GM23338 (cell line): ENCODE measurements at regions not wholly inside any gene's neighbourhood (a gene's known extent, or its start where the extent isn't known, plus 50 kb on each side); places are given as distances from the start of the nearest gene placed in this dataset.

ENCODE experiments used
- ATAC-seq: fragments of 200-7000 bp; cut with Tn5 transposase; 3 replicates; pipeline ENCODE4 v1.9.1; 2020
- DNase-seq: peaks from one replicate; pipeline ENCODE4 v3.0.0-alpha.2; 2015; ENCODE audit warnings: low spot score
- H2AFZ ChIP-seq: fragments of 200-600 bp; sonication (generic); 2 replicates; pipeline ENCODE4 v1.8.0; 2016; ENCODE audit warnings: antibody characterized with exemption, mild to moderate bottlenecking, moderate library complexity
- H3F3A ChIP-seq: fragments of 200-600 bp; sonication (generic); replicated peaks from 2 replicates; pipeline ENCODE4 v1.8.0; 2017; ENCODE audit warnings: antibody characterized with exemption, mixed run types, low read depth
- H3K27ac ChIP-seq: fragments of 200-600 bp; sonication (generic); 2 replicates; pipeline ENCODE4 v1.6.1; 2016; ENCODE audit warnings: low read depth
- H3K27me3 ChIP-seq: fragments of 200-600 bp; sonication (generic); 2 replicates; pipeline ENCODE4 v1.8.0; 2016; ENCODE audit warnings: mild to moderate bottlenecking, mixed run types, moderate library complexity; ENCODE audit not compliant: insufficient read depth
- H3K36me3 ChIP-seq: fragments of 200-600 bp; sonication (generic); 2 replicates; pipeline ENCODE4 v1.8.0; 2016; ENCODE audit warnings: mild to moderate bottlenecking; ENCODE audit not compliant: insufficient read depth
- H3K4me1 ChIP-seq: fragments of 200-600 bp; sonication (generic); 2 replicates; pipeline ENCODE4 v1.8.0; 2016; ENCODE audit warnings: mild to moderate bottlenecking, moderate library complexity; ENCODE audit not compliant: insufficient read depth
- H3K4me2 ChIP-seq: fragments of 200-600 bp; sonication (generic); 2 replicates; pipeline ENCODE4 v1.7.1; 2017; ENCODE audit warnings: mixed run types
- H3K4me3 ChIP-seq: fragments of 200-600 bp; sonication (generic); 2 replicates; pipeline ENCODE4 v1.6.1; 2016; ENCODE audit warnings: mixed run types
- H3K79me2 ChIP-seq: fragments of 200-600 bp; sonication (generic); replicated peaks from 2 replicates; pipeline ENCODE4 v1.8.0; 2017; ENCODE audit warnings: mild to moderate bottlenecking; ENCODE audit not compliant: insufficient read depth
- H3K9me2 ChIP-seq: fragments of 200-600 bp; sonication (generic); 2 replicates; pipeline ENCODE4 v1.8.0; 2017; ENCODE audit not compliant: insufficient read depth
- H4K20me1 ChIP-seq: fragments of 200-600 bp; sonication (generic); replicated peaks from 2 replicates; pipeline ENCODE4 v1.8.0; 2017; ENCODE audit warnings: mild to moderate bottlenecking; ENCODE audit not compliant: insufficient read depth
- H3K27ac Mint-ChIP-seq: 2 replicates; pipeline ENCODE4 v1.8.0; 2020; ENCODE audit warnings: inconsistent platforms, mild to moderate bottlenecking, moderate library complexity, mixed read lengths
- H3K27me3 Mint-ChIP-seq: 3 replicates; pipeline ENCODE4 v1.8.0; 2022; ENCODE audit warnings: low read depth, mild to moderate bottlenecking, moderate library complexity, mixed read lengths, inconsistent platforms; ENCODE audit not compliant: insufficient read depth, poor library complexity
- H3K36me3 Mint-ChIP-seq: 3 replicates; pipeline ENCODE4 v1.8.0; 2021; ENCODE audit warnings: low read depth, mild to moderate bottlenecking, inconsistent platforms, moderate library complexity, mixed read lengths
- H3K4me1 Mint-ChIP-seq: 3 replicates; pipeline ENCODE4 v1.8.0; 2020; ENCODE audit warnings: mild to moderate bottlenecking, inconsistent platforms, mixed read lengths
- H3K4me3 Mint-ChIP-seq: 3 replicates; pipeline ENCODE4 v1.8.0; 2021; ENCODE audit warnings: moderate library complexity, mild to moderate bottlenecking, inconsistent platforms, mixed read lengths
- H3K9me3 Mint-ChIP-seq: 3 replicates; pipeline ENCODE4 v1.8.0; 2020; ENCODE audit warnings: moderate library complexity, mild to moderate bottlenecking, inconsistent platforms, mixed read lengths
- CREB1 ChIP-seq: fragments of 250-450 bp; sonication (Bioruptor Pico); IDR thresholded peaks from 2 replicates; pipeline ENCODE4 v1.5.0; 2020; ENCODE audit warnings: low read depth, mild to moderate bottlenecking, moderate library complexity
- EZH2 ChIP-seq: fragments of 200-600 bp; sonication (generic); IDR thresholded peaks from one replicate; pipeline ENCODE4 v1.8.0; 2017; ENCODE audit warnings: antibody characterized with exemption, mild to moderate bottlenecking, low read depth; ENCODE audit not compliant: unreplicated experiment
- EZH2phosphoT487 ChIP-seq: fragments of 200-600 bp; sonication (generic); IDR thresholded peaks from one replicate; pipeline ENCODE4 v1.8.1; 2018; ENCODE audit warnings: antibody characterized with exemption; ENCODE audit not compliant: unreplicated experiment
- JUNB ChIP-seq: IDR thresholded peaks from one replicate; pipeline ENCODE4 v1.6.1; 2016; ENCODE audit warnings: antibody characterized with exemption; ENCODE audit not compliant: unreplicated experiment
- NANOG ChIP-seq: IDR thresholded peaks from 2 replicates; pipeline ENCODE4 v1.6.1; 2016; ENCODE audit warnings: antibody characterized with exemption, borderline replicate concordance
- POLR2AphosphoS5 ChIP-seq: IDR thresholded peaks from 2 replicates; pipeline ENCODE4 v1.6.1; 2016; ENCODE audit warnings: antibody characterized with exemption, low read depth
- STAT1 ChIP-seq: IDR thresholded peaks from one replicate; pipeline ENCODE4 v1.6.1; 2016; ENCODE audit warnings: antibody characterized with exemption; ENCODE audit not compliant: unreplicated experiment
- ZNF114 ChIP-seq: fragments of 250-450 bp; sonication (Bioruptor Pico); IDR thresholded peaks from 2 replicates; pipeline ENCODE4 v1.5.0; 2020; ENCODE audit warnings: mild to moderate bottlenecking, moderate library complexity
- ZNF331 ChIP-seq: fragments of 250-450 bp; sonication (Bioruptor Pico); IDR thresholded peaks from 2 replicates; pipeline ENCODE4 v1.5.0; 2020; ENCODE audit warnings: low read depth, mild to moderate bottlenecking, moderate library complexity
- TF ChIP-seq, protein P1 (sequence below): fragments of 250-450 bp; sonication (Bioruptor Pico); IDR thresholded peaks from 2 replicates; pipeline ENCODE4 v1.5.0; 2020; ENCODE audit warnings: mild to moderate bottlenecking, moderate library complexity
- TF ChIP-seq, protein P2 (sequence below), 2 experiments: fragments of 200-600 bp in 1 of 2; sonication (generic) in 1 of 2; conservative IDR thresholded peaks; 2 replicates each; pipeline versions ENCODE4 v1.5.1 to v1.6.1; 2016 to 2017; ENCODE audit warnings: antibody characterized with exemption in 2 of 2, low read depth in 2 of 2, mild to moderate bottlenecking in 2 of 2, moderate library complexity in 1 of 2
- TF ChIP-seq, protein P3 (sequence below): IDR thresholded peaks from one replicate; pipeline ENCODE4 v1.6.1; 2018; ENCODE audit warnings: antibody characterized with exemption; ENCODE audit not compliant: unreplicated experiment
- TF ChIP-seq, protein P4 (sequence below): IDR thresholded peaks from 2 replicates; pipeline ENCODE4 v1.6.1; 2016; ENCODE audit warnings: antibody characterized with exemption

DNA sequence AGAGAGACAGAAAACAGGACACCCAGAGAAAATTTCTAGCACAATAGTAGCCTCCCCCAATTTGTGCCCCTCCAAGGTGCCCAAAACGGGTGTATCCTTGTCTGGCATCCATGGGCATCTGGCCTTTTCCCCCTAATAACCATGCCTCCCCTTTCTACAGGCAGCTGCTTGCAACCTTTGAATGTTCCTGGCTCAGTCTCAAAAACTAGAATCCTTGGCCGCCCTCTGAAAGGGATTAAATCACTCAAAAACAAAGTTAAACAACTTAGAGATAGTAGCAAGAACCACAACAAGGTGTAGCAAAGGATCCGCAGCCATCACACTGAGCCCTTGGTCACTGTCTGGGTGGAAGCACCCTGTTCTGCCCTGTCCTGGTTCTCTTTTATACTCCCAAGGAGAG, 105.6 kb downstream of the MN1 start:
- H3K9me3 Mint-ChIP-seq, result peaks cover 5% of the 10 kb centered on the region; the same call in 2 of the 3 replicates
- H3K4me3 Mint-ChIP-seq, result no peak overlapping the region
- H3K27ac Mint-ChIP-seq, result no peak overlapping the region
- peaks cover 4% of the 10 kb centered on the region for H3K27me3 Mint-ChIP-seq
- H3K4me2 ChIP-seq, result no peak overlapping the region
- no peaks in the 10 kb centered on the region for H3K27me3 ChIP-seq
- no peak overlapping the region for H2AFZ ChIP-seq
- H3K27ac ChIP-seq, result no peak overlapping the region
- peaks cover 3% of the 10 kb centered on the region; the same call in 1 of the 3 replicates for H3K4me1 Mint-ChIP-seq
- no peaks in the 10 kb centered on the region for H3K9me2 ChIP-seq
- H3K4me1 ChIP-seq, result no peaks in the 10 kb centered on the region
- peaks cover 3% of the 10 kb centered on the region for H3K36me3 ChIP-seq
- no peak for ATAC-seq
- H3F3A ChIP-seq, result no peaks in the 10 kb centered on the region
- TF ChIP-seq, protein P1, sequence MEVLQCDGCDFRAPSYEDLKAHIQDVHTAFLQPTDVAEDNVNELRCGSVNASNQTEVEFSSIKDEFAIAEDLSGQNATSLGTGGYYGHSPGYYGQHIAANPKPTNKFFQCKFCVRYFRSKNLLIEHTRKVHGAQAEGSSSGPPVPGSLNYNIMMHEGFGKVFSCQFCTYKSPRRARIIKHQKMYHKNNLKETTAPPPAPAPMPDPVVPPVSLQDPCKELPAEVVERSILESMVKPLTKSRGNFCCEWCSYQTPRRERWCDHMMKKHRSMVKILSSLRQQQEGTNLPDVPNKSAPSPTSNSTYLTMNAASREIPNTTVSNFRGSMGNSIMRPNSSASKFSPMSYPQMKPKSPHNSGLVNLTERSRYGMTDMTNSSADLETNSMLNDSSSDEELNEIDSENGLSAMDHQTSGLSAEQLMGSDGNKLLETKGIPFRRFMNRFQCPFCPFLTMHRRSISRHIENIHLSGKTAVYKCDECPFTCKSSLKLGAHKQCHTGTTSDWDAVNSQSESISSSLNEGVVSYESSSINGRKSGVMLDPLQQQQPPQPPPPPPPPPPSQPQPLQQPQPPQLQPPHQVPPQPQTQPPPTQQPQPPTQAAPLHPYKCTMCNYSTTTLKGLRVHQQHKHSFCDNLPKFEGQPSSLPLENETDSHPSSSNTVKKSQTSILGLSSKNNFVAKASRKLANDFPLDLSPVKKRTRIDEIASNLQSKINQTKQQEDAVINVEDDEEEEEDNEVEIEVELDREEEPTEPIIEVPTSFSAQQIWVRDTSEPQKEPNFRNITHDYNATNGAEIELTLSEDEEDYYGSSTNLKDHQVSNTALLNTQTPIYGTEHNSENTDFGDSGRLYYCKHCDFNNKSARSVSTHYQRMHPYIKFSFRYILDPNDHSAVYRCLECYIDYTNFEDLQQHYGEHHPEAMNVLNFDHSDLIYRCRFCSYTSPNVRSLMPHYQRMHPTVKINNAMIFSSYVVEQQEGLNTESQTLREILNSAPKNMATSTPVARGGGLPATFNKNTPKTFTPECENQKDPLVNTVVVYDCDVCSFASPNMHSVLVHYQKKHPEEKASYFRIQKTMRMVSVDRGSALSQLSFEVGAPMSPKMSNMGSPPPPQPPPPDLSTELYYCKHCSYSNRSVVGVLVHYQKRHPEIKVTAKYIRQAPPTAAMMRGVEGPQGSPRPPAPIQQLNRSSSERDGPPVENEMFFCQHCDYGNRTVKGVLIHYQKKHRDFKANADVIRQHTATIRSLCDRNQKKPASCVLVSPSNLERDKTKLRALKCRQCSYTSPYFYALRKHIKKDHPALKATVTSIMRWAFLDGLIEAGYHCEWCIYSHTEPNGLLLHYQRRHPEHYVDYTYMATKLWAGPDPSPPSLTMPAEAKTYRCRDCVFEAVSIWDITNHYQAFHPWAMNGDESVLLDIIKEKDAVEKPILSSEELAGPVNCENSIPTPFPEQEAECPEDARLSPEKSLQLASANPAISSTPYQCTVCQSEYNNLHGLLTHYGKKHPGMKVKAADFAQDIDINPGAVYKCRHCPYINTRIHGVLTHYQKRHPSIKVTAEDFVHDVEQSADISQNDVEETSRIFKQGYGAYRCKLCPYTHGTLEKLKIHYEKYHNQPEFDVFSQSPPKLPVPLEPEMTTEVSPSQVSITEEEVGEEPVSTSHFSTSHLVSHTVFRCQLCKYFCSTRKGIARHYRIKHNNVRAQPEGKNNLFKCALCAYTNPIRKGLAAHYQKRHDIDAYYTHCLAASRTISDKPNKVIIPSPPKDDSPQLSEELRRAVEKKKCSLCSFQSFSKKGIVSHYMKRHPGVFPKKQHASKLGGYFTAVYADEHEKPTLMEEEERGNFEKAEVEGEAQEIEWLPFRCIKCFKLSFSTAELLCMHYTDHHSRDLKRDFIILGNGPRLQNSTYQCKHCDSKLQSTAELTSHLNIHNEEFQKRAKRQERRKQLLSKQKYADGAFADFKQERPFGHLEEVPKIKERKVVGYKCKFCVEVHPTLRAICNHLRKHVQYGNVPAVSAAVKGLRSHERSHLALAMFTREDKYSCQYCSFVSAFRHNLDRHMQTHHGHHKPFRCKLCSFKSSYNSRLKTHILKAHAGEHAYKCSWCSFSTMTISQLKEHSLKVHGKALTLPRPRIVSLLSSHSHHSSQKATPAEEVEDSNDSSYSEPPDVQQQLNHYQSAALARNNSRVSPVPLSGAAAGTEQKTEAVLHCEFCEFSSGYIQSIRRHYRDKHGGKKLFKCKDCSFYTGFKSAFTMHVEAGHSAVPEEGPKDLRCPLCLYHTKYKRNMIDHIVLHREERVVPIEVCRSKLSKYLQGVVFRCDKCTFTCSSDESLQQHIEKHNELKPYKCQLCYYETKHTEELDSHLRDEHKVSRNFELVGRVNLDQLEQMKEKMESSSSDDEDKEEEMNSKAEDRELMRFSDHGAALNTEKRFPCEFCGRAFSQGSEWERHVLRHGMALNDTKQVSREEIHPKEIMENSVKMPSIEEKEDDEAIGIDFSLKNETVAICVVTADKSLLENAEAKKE (CRISPR knock-in tag), result no peak
- TF ChIP-seq EZH2 (no peak), NANOG (no peak), ZNF331 (CRISPR knock-in tag) (no peak), STAT1 (no peak), JUNB (no peak), ZNF114 (CRISPR knock-in tag) (no peak), POLR2AphosphoS5 (no peak), CREB1 (CRISPR knock-in tag) (no peak), EZH2phosphoT487 (no peak)
- TF ChIP-seq, protein P2, sequence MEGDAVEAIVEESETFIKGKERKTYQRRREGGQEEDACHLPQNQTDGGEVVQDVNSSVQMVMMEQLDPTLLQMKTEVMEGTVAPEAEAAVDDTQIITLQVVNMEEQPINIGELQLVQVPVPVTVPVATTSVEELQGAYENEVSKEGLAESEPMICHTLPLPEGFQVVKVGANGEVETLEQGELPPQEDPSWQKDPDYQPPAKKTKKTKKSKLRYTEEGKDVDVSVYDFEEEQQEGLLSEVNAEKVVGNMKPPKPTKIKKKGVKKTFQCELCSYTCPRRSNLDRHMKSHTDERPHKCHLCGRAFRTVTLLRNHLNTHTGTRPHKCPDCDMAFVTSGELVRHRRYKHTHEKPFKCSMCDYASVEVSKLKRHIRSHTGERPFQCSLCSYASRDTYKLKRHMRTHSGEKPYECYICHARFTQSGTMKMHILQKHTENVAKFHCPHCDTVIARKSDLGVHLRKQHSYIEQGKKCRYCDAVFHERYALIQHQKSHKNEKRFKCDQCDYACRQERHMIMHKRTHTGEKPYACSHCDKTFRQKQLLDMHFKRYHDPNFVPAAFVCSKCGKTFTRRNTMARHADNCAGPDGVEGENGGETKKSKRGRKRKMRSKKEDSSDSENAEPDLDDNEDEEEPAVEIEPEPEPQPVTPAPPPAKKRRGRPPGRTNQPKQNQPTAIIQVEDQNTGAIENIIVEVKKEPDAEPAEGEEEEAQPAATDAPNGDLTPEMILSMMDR (conservative IDR thresholded peaks at IDR 0.05; ENCODE audit: low read depth in 2 of 2), result no peak
- TF ChIP-seq, protein P3, sequence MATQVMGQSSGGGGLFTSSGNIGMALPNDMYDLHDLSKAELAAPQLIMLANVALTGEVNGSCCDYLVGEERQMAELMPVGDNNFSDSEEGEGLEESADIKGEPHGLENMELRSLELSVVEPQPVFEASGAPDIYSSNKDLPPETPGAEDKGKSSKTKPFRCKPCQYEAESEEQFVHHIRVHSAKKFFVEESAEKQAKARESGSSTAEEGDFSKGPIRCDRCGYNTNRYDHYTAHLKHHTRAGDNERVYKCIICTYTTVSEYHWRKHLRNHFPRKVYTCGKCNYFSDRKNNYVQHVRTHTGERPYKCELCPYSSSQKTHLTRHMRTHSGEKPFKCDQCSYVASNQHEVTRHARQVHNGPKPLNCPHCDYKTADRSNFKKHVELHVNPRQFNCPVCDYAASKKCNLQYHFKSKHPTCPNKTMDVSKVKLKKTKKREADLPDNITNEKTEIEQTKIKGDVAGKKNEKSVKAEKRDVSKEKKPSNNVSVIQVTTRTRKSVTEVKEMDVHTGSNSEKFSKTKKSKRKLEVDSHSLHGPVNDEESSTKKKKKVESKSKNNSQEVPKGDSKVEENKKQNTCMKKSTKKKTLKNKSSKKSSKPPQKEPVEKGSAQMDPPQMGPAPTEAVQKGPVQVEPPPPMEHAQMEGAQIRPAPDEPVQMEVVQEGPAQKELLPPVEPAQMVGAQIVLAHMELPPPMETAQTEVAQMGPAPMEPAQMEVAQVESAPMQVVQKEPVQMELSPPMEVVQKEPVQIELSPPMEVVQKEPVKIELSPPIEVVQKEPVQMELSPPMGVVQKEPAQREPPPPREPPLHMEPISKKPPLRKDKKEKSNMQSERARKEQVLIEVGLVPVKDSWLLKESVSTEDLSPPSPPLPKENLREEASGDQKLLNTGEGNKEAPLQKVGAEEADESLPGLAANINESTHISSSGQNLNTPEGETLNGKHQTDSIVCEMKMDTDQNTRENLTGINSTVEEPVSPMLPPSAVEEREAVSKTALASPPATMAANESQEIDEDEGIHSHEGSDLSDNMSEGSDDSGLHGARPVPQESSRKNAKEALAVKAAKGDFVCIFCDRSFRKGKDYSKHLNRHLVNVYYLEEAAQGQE, result no peak
- TF ChIP-seq, protein P4, sequence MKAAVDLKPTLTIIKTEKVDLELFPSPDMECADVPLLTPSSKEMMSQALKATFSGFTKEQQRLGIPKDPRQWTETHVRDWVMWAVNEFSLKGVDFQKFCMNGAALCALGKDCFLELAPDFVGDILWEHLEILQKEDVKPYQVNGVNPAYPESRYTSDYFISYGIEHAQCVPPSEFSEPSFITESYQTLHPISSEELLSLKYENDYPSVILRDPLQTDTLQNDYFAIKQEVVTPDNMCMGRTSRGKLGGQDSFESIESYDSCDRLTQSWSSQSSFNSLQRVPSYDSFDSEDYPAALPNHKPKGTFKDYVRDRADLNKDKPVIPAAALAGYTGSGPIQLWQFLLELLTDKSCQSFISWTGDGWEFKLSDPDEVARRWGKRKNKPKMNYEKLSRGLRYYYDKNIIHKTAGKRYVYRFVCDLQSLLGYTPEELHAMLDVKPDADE, result no peak
- H3K79me2 ChIP-seq, result peaks cover 41% of the 10 kb centered on the region
- H3K4me3 ChIP-seq, result no peak overlapping the region
- peaks cover 44% of the 10 kb centered on the region for H4K20me1 ChIP-seq
- H3K36me3 Mint-ChIP-seq, result peaks cover 67% of the 10 kb centered on the region
- DNase-seq, result no peak
